NCI-H345 treated with DMSO at 0.1 percent for 48 hours (cell line): ENCODE measurements at regions not wholly inside any gene's neighbourhood (a gene's known extent, or its start where the extent isn't known, plus 50 kb on each side); places are given as distances from the start of the nearest gene placed in this dataset.
"Not testable (repeated sequence)": the region's sequence is repeated elsewhere in the genome, so short reads cannot be mapped to it uniquely, and the experiment has no call there.

Experiments used
- DNase-seq: peaks from one replicate; lab custom pipeline; 2025; ENCODE audit not compliant: unreplicated experiment; lab: John Stamatoyannopoulos, UW

DNA sequence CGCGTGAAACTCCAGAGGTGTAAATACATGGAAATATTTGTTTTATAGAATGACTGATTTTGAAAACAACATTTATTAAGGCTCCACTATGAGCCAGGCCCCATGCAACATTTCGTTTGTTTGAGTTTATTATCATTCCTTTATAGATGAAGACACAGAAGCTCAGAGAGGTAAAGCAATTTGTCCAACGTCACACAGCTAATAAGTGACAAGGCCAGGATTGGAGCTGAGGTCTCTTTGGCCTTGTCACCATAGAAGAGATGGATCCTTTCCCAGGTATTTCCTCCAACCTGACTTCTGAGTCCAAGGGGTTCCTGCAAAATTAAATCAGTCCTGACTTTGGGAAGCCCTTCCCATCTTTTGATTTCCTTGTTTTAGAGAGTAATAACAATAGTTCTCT, 98.0 kb downstream of the SYF2 start:
- DNase-seq: no peak

DNA sequence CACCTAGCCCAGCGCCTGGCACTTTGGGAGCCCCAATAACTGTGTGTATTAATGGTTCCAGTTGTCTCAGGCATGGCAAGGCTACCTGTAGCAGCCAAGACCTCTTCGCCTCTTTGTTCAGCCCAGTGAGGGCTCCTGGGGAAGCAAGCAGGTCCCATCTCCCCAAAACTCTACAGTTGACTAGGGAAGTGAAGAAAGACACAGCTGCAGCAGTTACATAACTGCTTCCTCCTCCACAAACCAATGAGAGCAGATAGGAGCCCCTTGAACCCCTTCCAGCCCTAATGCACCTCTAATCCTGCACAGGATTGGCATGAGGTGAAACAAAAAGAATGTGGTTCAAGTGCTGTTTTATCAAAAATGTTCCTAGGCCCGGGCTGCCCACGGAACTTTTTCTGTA, 100.5 kb downstream of the SYF2 start:
- DNase-seq: no peak

DNA sequence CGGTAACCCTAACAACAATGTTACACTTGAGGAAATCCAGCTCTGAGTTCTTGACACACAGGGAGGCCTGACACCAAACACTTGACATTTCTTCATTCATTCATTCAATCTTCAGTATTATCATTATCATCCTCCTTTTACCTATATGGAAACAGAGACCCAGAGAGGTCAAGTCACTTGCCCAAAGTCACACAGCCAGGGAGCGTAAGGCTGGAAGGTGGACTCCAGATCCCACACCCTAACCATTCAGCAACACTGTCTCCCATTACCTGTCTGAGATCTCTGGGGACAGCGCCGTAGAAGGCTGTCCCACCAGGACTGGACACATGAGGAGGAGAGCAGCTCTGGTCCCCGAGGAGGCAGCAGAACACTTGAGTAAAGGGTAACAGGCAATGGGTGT, 101.4 kb downstream of the SYF2 start:
- no peak for DNase-seq

DNA sequence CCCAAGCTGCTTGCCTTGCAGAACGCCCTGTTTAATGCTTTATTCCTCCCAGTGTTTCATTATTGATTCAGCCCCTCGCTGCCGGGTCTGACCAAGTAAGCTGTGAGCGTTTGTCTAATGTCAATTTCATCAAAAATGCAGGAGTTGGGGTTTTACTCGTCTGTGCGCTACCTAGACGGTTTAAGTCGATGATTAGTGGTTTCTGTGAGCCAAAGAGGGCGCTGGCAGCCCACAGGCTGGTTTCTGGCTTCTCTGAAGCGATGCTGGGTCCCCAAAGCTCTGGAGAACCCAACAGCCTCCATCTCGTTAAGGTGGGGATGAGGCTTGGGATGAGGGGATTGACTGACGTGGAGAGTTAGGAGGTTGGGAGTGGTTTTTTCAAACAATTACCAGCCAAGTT, 102.9 kb downstream of the SYF2 start:
- no peak for DNase-seq

DNA sequence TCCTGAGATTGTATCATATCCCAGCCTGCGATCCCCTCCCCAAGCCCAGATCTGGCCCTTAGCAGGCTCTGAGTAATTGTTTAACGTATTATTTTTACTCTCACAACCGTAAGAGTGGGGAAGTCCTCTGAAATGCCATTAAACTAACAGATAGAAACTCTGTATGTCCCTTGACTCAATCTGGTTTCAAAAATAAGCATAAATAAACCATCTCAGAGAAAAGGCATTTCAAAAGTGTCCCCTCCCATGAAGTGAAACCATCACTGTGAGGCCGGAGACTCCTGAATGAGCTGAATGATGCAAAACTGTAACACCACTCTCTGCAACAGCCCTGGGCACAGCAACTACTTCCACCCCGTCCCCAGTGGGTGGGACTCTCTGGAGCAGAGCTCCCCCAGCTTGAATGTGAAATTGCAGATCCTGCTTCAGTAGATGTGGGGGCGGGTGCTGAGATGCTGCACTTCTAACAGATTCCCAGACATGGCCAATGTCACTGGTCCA, 104.1 kb downstream of the SYF2 start:
- DNase-seq: no peak

DNA sequence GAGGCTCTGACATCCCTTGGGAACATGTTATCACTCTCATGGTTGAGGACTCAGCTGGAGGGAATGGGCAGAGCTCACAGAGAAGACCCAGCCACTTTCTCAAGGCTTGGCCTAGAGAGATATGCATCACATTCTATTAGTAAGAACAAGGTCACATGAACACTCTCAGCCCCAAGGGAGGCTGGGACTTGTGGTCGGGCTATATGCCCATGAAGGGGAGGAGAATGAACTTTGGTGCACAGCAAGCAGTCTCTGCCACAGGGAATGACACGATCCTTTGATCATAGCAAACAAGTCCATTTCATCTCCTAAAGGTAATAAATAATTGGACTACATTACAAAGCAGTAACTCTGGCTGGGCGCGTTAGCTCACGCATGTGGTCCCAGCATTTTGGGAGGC, 105.7 kb downstream of the SYF2 start:
- no peak for DNase-seq

DNA sequence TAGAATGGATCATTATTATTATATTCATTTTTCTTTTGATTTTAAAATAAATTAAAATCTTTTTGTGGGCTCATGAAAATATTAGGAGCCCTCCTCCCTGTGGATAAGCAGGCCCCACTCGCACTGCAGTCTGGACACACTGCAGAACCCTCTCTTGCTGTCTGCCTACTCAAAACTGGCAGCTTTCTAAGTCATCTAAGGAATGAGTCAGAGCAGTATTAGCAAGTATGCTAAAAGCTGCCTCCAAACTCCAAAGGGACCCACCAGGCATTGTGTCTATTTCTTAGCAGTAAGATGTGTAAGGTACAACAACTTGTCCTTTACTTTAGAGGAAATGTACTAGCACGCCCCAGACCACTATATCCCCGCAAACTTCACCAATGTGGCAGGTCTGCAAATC, 108.8 kb downstream of the SYF2 start:
- no peak for DNase-seq

DNA sequence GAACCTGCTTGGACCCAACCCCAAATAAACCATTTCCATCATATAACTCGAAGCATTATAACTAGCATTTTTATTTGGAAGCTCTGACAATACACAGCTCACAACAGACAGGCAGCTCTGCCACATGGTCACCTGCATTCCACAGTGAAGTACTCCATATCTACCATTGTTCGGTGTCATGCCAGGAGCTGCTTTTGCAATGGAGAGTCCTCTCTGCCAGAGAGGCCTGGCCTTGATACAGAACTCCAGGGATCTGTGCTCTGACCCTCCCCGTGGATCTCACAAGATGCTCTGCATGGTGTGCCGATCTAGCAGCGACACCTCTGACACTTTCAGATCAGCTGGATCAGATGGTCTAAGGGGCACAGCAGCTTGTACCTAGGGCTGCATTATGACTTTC, 109.6 kb downstream of the SYF2 start:
- DNase-seq: no peak

DNA sequence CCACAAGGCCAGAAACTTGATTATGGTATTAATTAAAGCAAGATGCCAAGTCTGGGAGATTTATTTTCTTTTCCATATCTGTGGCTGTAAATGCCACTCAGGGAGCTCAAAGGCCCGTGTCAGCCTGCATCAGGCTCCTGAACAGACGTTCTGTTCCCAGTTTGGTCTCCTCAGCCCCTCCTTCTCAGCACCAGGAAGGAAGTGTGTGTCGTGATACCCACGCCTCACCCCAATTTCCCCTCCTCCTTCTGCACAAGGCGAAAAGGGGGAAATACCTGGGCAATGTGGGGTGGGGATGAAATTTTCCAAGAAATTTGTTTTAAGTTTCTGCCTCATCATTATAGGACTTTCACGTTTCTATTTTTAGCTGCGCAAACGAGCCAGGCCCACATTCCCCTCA, 112.0 kb downstream of the SYF2 start:
- no peak for DNase-seq

DNA sequence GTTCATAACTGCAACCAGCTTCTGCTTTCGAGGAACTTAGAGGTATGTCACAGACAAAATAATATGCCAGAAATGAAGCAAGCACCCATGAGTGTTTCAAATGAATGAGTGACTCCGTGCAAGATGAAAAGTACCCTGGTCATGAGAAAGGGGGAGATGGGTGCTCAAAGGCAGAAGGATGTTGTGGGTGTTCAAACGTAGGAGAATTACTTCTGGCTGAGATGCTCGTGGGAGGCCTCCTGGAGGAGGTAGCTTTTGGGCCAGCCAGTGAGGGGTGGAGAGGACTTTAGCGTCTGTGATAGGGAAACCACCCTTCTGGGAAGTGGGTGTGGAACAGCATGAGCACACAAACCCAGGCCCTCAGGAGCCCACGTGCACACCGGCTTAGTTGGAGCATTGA, 113.8 kb downstream of the SYF2 start:
- DNase-seq: no peak

DNA sequence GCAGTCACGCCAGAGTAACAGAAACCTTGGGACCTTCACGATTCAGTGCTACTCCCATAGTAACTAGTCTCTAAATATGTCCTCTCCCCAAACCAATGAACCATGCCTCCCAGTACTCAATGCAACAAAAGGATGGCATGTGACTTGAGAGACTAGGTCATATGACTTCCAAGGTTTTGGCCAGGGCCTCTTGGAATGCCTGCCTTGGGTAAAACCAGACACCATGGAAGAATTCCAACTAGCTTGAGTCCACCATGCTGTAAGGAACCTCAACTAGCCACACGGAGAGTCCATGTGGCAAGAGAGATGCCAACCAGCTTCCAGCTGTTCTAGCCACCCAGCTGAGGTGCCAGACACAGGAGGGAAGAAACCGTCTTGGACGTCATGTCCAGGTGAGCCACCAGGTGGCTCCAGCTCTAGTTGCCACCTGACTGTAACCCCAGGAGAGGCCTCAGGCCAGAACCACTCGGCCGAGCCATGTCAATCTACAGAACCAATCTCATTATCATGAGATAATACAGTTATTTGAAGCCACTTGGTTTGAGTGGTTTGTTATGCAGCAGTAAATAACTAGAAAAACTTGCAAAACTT, 115.0 kb downstream of the SYF2 start:
- DNase-seq: no peak

DNA sequence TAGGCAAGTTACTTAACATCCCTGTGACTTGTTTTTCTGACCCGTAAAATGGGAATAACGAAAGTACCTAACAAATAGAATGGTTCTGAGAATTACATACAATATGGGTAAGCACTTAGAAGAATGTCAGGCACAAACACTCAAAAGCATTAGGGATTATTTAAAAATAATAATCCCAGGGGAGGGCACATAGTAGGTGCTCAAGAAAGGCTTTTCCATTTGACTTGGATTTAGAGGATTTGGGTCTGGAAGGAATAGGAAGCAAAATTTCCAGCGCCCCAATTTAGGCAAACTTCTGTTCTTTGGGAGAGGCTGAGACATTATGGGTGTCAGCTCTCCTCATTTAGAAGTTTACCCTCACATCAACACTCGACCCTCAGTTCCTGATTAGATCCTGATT, 115.5 kb downstream of the SYF2 start:
- no peak for DNase-seq

DNA sequence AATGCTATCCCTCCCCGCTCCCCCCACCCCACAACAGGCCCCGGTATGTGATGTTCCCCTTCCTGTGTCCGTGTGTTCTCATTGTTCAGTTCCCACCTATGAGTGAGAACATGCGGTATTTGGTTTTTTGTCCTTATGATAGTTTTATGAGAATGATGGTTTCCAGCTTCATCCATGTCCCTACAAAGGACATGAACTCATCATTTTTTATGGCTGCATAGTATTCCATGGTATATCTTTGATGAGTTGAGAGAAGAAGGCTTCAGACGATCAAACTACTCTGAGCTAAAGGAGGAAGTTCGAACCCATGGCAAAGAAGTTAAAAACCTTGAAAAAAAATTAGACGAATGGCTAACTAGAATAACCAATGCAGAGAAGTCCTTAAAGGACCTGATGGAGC, 116.2 kb downstream of the SYF2 start:
- not testable (repeated sequence) for DNase-seq

DNA sequence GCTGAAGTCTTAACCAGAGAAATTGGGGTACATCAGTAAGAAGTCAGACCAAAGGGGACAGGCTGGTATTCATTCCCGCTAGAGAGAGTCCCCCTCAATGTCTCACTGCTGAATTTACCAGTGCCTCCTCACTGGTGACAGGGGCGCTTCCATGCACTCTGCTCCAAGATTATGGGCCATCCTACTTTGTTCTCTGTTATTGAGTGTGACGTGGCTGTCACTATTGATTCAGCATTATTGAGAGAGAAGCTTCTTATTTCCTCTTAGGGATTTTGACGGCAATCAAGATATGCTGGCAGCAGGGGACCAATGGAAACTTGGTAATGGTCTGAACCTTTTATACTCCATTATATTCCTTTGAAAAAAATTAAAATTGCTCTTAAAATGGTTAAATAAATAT, 118.6 kb downstream of the SYF2 start:
- no peak for DNase-seq

DNA sequence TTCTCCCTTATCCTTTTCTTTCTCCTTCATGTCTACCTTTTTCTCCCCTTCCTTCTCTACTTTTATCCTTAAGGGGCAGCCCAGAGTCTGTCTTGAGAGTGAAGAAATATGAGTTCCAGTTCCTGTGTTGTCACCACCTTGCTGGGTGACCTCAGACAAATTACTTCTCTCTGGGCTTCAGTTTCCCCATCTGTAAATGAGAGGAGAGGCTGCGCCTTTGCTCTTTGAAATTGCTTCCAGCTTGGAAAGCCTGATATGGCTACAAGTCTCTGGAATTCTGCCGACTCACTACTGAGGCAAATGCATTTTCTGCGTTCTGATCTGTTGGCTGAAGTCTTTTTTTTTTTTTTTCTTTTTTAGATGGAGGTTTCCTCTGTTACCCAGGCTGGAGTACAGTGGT, 119.2 kb downstream of the SYF2 start:
- no peak for DNase-seq

DNA sequence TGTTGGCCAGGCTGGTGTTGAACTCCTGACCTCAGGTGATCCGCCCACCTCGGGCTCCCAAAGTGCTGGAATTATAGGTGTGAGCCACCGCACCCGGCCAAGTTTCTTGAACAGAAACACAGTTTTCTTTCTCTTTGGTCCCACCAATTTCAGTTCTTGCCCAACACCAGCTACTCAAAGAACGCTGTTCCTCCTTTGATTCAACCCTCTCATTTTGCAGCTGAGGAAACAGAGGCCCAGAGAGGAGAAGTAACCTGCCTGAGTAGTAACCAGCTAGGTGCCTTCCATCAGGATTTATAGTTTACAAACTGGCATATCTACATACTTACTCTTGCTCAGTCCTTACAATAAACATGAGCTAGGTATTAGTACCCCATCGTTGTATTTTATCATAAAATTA, 119.9 kb downstream of the SYF2 start:
- DNase-seq: no peak

DNA sequence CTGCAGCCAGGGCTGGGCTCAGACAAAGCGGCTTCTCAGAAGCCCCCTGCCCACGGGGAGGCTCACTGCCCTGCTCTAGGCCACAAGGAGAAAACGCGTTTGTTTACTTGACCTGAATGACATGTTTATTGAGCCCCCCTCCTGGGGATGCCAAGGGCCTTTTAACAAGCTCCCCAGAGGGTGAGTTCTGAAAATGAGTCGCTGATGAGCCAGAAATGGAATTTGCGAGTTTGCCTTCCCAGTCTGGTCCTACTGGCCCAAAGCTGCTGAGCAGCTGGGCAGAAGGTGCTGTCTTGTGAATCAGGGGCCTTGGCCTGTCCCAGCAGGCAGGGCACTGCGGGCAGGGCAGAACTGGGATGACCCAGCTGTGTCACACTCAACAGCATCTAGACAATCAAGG, 120.6 kb downstream of the SYF2 start:
- DNase-seq: no peak

DNA sequence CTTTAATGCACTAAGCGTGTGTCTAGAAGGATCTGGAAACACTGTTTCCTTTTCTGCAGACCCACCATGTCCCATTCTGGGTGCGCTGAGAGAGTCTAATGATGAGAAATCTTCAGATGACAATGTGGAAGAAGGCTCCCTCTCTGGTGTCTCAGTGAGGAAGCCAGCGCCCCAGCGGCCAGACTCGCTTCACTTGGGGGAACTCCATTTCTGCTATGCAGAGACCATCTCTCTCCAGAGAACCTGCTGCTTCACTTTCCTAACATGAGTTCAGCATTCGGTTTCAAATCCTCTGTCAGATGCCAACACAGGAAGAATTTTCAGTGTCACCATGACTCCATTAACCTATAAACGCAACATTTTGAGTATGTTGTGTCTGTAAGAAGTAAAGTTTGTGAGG, 121.8 kb downstream of the SYF2 start:
- no peak for DNase-seq

DNA sequence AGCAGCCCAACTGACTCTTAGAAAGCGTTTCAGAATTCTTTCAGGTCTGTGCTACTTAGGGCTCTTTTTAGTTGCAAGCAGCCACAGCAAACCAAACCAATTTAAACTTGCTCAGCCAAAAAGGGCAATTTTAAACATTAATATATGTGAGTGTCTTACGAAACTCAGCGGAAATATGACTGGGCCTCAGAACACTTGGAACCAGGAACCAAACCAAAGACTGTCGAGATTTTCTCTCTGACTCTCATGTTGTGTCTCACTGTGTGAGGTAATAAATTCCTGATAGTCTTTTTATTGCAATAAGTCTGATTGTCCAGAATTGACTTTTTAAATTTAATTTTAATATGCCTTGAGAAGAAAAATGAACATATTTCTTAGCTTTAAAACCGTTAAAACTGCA, 122.3 kb downstream of the SYF2 start:
- no peak for DNase-seq

DNA sequence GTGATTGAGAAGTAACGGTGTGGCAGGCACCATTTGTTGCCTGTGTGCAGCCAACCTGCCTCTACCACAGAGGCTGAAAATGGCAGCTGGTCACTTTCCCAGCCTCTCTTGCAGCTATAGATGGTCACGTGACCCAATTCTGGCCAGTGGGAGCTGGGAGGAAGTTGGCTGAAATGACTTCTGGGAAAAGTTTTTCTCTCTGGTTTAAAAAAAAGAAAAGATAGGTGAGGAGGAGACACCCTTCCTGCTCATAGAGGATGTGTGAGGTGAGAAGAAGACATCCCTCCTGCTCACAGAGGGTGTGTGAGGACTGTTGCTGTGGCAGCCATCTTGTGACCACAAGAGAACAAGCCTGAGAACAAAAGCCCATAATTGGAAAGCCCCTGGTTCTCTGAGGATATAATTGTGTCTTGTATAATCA, 122.8 kb downstream of the SYF2 start:
- no peak for DNase-seq

DNA sequence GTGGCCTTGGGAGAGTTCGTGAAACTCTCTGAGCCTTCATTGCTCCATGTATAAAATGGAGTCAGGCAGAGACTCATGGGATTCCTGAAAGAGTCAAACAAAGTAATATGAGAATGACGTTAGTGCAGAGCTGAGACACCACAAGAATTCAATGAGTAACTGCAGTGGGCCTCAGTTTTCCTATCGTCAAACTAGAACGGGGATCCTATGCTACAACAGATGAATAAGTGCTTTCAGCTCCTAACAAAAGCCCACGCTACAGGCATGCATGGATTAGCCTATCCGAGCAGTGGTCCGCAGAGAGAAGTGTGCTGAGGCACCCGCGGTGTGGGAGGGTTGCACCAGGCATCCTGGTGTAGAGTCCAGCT, 124.7 kb downstream of the SYF2 start:
- DNase-seq: no peak

DNA sequence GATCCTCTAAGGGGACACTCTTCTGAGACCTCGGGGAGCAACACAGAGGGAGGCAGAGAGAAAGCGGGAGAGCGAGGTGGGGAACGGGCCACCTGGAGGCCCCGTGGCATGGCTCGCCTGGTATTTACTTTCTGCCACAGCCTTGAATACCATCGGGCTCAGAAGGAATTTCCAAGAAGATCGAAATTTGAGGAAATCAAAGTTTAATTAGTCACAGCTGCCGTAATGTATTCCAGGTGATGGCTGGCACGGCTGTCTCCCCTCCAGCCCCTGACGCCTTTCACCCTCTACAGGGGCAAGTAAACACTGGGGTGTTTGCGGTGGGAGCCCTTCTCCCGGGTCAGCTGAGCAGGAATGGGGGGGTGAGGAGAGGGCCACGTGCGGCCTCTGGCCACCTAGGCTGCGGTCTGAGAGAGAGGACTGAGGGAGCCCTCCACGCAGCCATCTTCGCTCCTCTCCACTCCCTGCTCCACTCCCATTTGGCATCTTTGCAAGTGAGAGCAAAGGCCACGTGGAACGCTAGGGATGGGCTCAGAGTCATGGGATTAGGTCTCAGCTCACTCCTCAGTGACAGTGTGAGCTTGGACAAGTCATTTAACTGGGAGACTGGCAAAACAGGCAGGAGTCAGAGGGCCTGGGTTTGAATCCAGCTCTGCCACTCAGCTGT, 125.2 kb downstream of the SYF2 start:
- no peak for DNase-seq

DNA sequence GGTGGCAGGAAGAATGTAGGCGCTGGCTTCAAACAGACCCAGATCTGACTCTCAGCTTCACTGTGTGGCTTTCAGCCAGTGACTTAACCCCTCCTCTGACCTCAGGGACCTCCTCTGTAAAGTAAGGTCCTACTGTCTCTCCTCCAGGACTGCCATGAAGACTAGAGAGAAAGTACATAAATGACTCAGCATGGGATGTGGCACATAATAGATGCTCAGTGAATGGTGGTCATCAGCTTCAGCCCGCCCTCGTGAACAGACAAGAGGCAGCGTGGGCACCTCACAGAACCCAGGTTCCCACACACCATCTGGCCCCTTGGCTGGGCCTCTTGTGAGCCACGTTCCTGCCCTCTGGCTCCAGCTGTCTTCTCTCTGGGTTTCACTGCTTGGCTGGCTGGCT, 126.0 kb downstream of the SYF2 start:
- DNase-seq: no peak
